GM19240 (cell line): ENCODE measurements at regions not wholly inside any gene's neighbourhood (a gene's known extent, or its start where the extent isn't known, plus 50 kb on each side); places are given as distances from the start of the nearest gene placed in this dataset.

Source experiments
- DNase-seq: peaks from one replicate; pipeline ENCODE4 v3.0.0; 2011; ENCODE audit warnings: low spot score; ENCODE audit not compliant: insufficient read length

GRCh38 chr20:40233406-40233805 lies 455.6 kb downstream of the MAFB start:
- DNase-seq: no peak

GRCh38 chr20:40232756-40233155 lies 456.3 kb downstream of the MAFB start:
- DNase-seq: no peak

GRCh38 chr20:40232273-40232672 lies 456.8 kb downstream of the MAFB start:
- no peak for DNase-seq

DNA sequence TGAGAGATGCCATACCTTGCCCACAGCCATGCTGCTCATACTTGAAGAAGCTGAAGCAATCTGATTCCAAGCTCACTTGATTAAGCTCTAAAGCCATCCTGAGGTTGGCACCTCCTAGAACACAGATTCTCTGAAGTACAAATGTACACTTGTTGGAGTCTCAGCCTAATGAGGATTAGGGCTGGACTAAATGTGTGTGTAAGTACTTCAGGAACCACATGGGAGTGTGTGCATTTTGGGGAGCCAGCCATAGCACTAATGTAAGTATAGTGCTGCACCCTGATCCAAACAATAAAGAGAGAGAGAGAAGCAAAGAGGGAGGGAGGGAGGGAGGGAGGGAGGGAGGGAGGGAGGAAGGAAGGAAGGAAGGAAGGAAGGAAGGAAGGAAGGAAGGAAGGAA lies 458.6 kb downstream of the MAFB start:
- no peak for DNase-seq

GRCh38 chr20:40225596-40225995 lies 463.4 kb downstream of the MAFB start:
- no peak for DNase-seq

- DNase-seq: no peak
Measured at GRCh38 chr20:40223810-40224209, 465.2 kb downstream of the MAFB start.

DNA sequence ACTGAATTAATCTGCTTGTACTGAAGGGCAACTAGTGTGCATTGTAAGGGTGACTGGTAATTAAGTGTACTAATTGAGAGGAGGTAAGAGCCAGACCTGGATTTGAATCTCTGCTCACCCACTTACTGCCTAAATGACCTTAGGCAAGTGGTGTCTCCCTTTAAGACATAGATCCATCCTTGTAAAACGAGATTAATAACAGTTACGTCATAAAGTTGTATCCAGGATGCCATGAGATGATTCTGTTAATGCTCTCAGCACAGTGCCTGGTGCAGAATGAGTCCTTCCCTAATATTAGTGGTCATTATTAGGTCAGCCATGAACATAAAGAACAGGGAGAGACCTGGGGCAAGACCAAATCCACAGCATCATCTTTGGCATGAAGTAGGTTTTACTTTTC lies 470.1 kb downstream of the MAFB start:
- DNase-seq: no peak

DNA sequence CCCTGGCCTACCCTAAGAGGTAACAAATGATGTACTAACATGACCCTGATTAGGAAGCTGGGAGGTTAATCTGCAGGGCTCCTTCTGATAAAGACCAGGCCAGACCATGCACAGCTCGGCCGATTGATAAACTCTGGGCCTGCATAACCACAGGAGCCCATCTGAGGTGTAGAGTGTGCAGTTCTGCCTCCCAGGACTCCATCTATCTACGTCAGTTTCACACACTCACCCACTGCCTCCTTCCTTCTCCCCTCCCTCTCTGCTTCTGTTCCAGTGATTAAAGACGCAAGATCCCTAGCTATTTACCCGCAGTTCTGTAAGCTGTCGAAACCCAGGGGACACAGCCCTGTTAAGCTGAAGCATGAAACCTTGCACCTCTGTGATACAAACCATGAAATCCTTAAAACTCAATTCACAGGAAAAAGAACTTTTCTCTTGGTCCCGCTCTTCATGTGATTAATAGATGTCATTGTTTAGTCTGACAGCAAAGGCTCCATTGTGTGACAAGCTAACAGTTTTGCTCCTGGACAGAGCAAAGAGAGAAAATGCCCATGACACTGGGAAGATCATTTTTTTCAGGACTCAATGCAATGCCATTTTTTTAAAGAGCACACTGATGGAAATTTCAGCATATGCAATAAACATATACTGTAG lies 470.6 kb downstream of the MAFB start:
- DNase-seq: no peak

GRCh38 chr20:40207655-40208054 lies 481.4 kb downstream of the MAFB start:
- DNase-seq: no peak

GRCh38 chr20:40205971-40206370 lies 483.1 kb downstream of the MAFB start:
- DNase-seq: no peak

- no peak for DNase-seq
Measured at GRCh38 chr20:40203032-40203431, 486.0 kb downstream of the MAFB start.

- DNase-seq: no peak
Measured at GRCh38 chr20:40197691-40198090, 491.3 kb downstream of the MAFB start.

- DNase-seq: no peak
Measured at GRCh38 chr20:40196846-40197436, 492.1 kb downstream of the MAFB start.

- no peak for DNase-seq
Measured at GRCh38 chr20:40195742-40196141, 493.3 kb downstream of the MAFB start.

DNA sequence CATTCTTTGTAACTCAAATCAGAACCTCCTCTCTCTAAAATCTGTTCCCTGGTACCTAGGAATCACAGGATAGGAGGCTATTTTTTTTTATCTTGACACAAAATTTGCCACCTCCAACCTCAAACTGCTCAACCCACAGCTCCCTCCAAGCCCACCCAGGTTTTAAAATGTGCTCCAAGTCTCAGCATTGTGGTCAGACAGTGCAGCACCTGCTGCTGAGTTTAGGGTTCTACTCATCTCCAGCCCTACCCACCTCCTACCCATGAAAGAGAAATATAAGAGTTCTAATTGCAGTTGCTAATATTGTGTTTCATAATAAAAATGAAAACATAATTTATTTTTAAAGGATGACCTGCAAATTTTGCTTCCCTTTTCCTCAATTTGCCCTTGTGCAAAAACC lies 496.5 kb downstream of the MAFB start:
- DNase-seq: no peak

GRCh38 chr20:40192081-40192480 lies 497.0 kb downstream of the MAFB start:
- DNase-seq: no peak

DNA sequence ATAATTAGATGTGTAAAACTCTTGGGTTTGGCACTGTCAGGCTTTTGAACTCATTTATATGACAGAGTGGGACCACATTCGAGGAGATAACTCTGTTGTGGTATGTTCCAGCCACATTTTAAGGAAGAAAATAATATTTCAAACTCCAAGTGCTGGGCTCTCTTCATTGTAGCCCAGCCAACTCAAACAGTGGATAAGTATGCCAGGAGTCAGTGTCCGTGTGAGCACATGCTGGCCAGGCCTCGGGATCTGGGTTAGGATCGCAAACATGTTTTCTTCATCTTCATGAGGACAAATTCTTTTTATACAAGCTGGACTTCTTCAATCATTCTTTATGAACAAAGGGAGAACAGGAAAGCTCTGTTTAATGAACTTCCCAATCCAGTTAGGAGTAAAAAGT lies 497.5 kb downstream of the MAFB start:
- DNase-seq: no peak

- no peak for DNase-seq
Measured at GRCh38 chr20:40189621-40190020, 499.4 kb downstream of the MAFB start.

GRCh38 chr20:40188319-40188718 lies 500.7 kb downstream of the MAFB start:
- no peak for DNase-seq

DNA sequence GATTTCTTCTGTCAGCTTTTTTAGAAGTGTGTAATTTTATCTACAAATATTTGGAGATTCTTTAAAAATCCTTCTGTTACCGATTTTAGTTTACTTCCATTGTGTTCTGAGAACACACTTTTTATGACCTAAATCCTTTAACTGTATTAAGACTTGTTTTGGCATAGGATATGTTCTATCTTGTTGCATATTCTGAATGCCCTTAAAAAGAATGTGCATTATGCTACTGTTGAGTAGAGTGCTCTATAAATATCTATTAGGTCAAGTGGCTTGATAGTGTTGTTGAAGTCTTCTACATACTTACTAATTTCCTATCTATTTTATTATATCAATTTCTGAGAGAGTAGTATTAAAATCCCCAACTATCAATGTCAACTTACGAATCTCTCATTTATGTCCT lies 502.2 kb downstream of the MAFB start:
- DNase-seq: no peak

DNA sequence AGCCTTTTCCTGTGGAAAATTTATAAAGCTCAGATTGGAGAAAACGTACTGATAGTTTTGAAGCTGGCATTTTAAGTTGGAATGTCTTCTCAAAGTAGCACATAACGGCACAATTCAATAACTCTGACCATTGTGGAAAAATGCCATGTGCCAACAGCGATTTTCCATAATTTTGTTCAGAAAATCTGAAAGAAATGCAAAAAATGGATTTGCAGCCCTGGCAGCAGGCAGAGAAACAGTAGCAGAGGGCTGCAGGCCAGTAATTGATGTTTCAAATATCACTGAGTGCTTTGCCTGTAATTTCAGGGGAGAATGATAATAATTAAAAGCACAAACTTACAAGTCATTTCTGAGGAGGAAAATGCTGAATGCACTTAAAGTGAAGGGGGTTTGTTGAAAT lies 507.4 kb downstream of the MAFB start:
- DNase-seq: no peak

DNA sequence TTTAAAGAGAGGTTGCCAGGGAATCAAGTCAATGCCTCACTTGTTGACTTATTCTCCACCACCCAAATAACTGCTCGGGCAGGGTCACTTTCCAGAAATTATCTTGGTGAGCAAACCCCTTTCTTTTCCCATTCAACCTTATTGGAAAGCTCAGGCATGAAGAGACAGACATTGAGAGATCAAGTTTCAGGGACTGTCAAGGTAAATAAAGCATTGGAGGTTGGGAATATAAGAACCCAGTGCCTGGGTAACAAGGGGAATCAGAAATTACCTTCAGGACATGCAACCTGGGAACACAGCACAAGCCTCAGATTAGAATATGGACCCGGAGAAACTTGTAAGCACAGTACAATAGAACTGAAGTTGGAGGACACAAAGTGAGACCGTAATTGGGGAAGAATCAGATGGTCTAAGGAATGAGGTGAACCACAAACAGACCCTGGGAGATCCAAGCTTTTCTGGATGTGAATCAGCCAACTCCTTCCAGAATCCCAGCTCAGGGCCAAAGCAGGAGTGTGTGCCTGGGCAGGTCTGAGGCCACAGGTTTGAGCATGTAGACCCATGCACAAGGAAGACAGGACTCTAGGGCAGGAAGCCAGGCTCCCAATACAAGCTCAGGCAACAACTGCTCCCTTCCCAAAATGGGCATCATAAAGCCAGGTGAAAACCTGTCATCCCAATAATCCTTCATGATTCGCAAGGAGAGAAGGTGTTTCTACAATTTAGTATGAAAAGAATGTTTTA lies 512.8 kb downstream of the MAFB start:
- DNase-seq: no peak

DNA sequence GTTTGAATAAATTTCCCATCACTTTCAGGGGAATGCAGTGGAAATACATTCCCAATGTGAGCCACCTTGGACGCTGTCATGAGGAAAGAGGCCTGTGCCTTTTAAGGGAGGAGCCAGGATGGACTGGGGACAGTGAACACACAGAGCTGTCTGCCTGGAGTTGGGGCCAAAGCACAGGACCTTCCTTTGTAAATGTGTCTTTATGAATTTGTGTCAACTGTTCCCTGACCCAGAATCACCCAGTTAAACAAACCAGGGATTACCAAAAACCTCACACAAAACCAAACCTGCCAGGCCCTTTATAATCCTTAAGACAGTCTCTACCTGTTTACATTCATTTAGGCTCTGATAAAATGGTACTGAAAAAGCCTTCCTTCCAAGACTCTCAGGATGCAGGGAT lies 513.7 kb downstream of the MAFB start:
- no peak for DNase-seq
